Lower lobe of right lung (tissue), 2 donors: ENCODE measurements at regions not wholly inside any gene's neighbourhood (a gene's known extent, or its start where the extent isn't known, plus 50 kb on each side); places are given as distances from the start of the nearest gene placed in this dataset.

Experiments used
- ATAC-seq, 2 donors: fragments of 200-7000 bp; cut with Tn5 transposase; one replicate each; pipeline ENCODE4 v1.9.1; 2020 to 2022; ENCODE audit warnings: mild to moderate bottlenecking in 2 of 2, moderate library complexity in 2 of 2
- DNase-seq: peaks from one replicate; pipeline ENCODE4 v3.0.0-alpha.2; 2020
- H3K27ac ChIP-seq: fragments of 200-600 bp; one replicate; pipeline ENCODE4 v1.8.0; 2022
- H3K27me3 ChIP-seq: fragments of 200-600 bp; one replicate; pipeline ENCODE4 v1.8.0; 2022; ENCODE audit warnings: low read depth
- H3K36me3 ChIP-seq: fragments of 200-600 bp; one replicate; pipeline ENCODE4 v1.8.0; 2022; ENCODE audit warnings: mild to moderate bottlenecking
- H3K4me1 ChIP-seq: fragments of 200-600 bp; one replicate; pipeline ENCODE4 v1.8.0; 2022
- H3K4me3 ChIP-seq: fragments of 200-600 bp; one replicate; pipeline ENCODE4 v1.8.0; 2022; ENCODE audit warnings: mild to moderate bottlenecking
- H3K9me3 ChIP-seq: fragments of 200-600 bp; one replicate; pipeline ENCODE4 v1.8.0; 2022
- CTCF ChIP-seq: fragments of 200-600 bp; IDR thresholded peaks from one replicate; pipeline ENCODE4 v1.8.0; 2022; ENCODE audit warnings: antibody characterized with exemption, mild to moderate bottlenecking
- intact Hi-C: fragments of 100-400 bp; cut with DNase I; formaldehyde crosslinking; loops from one replicate; pipeline ENCODE4 v1.11.0; 2022
- donor health status: DM: no; HTN: yes; CAD: no; lungs with severe emphysema.

- DNase-seq (no peak), ATAC-seq (no peak)
- H3K27ac ChIP-seq, result no peak overlapping the region
- H3K27me3 ChIP-seq, result no peaks in the 10 kb centered on the region
- intact Hi-C loops, result no loop called here
- no peaks in the 10 kb centered on the region for H3K9me3 ChIP-seq
- no peaks in the 10 kb centered on the region for H3K36me3 ChIP-seq
- H3K4me3 ChIP-seq, result no peak overlapping the region
- H3K4me1 ChIP-seq, result no peaks in the 10 kb centered on the region
- TF ChIP-seq CTCF, result no peak
Observed at GRCh38 chr11:29707924-29708323, 308.9 kb downstream of the KCNA4 start.

GRCh38 chr11:29685361-29685760 lies 331.5 kb downstream of the KCNA4 start:
- Histone ChIP-seq H3K27me3 (no peaks in the 10 kb centered on the region), H3K9me3 (no peaks in the 10 kb centered on the region), H3K4me3 (no peak overlapping the region), H3K4me1 (no peaks in the 10 kb centered on the region), H3K36me3 (no peaks in the 10 kb centered on the region), H3K27ac (no peak overlapping the region)
- DNase-seq, result no peak
- TF ChIP-seq CTCF, result no peak
- intact Hi-C loops, result no loop called here
- ATAC-seq, result no peak

GRCh38 chr11:29682856-29683255 lies 334.0 kb downstream of the KCNA4 start:
- Histone ChIP-seq H3K4me1 (no peaks in the 10 kb centered on the region), H3K27me3 (no peaks in the 10 kb centered on the region), H3K27ac (no peak overlapping the region), H3K36me3 (no peaks in the 10 kb centered on the region), H3K9me3 (no peaks in the 10 kb centered on the region), H3K4me3 (no peak overlapping the region)
- no peak for TF ChIP-seq CTCF
- ATAC-seq (no peak), DNase-seq (no peak)
- intact Hi-C loops, result no loop called here

- Histone ChIP-seq H3K4me1 (no peaks in the 10 kb centered on the region), H3K4me3 (no peak overlapping the region), H3K36me3 (no peaks in the 10 kb centered on the region), H3K27me3 (no peaks in the 10 kb centered on the region), H3K27ac (no peak overlapping the region), H3K9me3 (no peaks in the 10 kb centered on the region)
- TF ChIP-seq CTCF, result no peak
- ATAC-seq, result no peak
- intact Hi-C loops, result no loop called here
- DNase-seq, result no peak
Observed at GRCh38 chr11:29679996-29680395, 336.8 kb downstream of the KCNA4 start.

DNA sequence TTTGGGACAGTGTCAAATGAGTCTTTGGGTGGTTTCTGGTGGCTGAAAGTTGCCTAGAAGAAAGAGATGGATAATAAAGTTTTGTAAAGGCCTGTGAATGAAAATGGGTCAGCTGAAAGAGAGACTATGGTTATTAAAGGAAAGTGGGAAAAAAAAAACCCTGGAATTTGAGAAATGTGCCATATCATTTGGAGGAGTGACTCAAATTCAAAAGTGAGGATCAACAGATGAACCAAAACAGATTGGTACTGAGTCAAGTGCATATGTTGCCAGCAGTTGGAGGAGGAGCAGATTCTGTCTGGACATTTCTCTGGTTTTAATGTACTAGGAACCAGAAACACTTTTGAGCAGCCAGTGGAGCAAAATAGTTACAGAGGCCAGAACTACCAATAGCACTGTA lies 339.8 kb downstream of the KCNA4 start:
- H3K27me3 ChIP-seq, result no peaks in the 10 kb centered on the region
- intact Hi-C loops, result no loop called here
- no peaks in the 10 kb centered on the region for H3K9me3 ChIP-seq
- no peak overlapping the region for H3K4me3 ChIP-seq
- H3K4me1 ChIP-seq, result no peaks in the 10 kb centered on the region
- no peak for DNase-seq
- no peaks in the 10 kb centered on the region for H3K36me3 ChIP-seq
- TF ChIP-seq CTCF, result no peak
- no peak for ATAC-seq
- no peak overlapping the region for H3K27ac ChIP-seq

DNA sequence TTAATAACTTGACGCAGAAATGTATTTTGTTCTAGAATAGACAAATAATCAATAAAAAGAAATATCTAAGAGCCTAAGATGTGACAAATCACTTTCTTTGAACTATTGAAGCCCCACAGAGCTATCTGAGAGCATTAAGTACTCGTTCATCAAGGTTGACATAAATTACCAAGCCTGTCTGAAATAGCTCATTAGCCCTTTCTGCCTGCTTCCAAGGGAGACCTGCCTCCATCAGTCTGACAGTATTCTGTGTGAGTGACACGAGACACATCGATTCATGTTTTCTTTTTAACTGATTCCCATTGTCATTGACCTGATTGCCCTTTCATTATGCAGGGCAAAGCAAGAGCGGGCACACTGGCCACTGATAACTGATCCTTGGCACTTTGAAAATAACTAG lies 347.5 kb downstream of the KCNA4 start:
- no peak for TF ChIP-seq CTCF
- intact Hi-C loops, result no loop called here
- Histone ChIP-seq H3K27ac (no peak overlapping the region), H3K27me3 (no peaks in the 10 kb centered on the region), H3K4me1 (no peaks in the 10 kb centered on the region), H3K36me3 (no peaks in the 10 kb centered on the region), H3K9me3 (no peaks in the 10 kb centered on the region), H3K4me3 (no peak overlapping the region)
- no peak for DNase-seq
- ATAC-seq, result no peak
